ENCODE measurements at regions not wholly inside any gene's neighbourhood (a gene's known extent, or its start where the extent isn't known, plus 50 kb on each side); places are given as distances from the start of the nearest gene placed in this dataset.

- TF ChIP-seq POLR2AphosphoS5 (IDR thresholded peaks at IDR 0.05) (no peak), CTCF (IDR thresholded peaks at IDR 0.05; ENCODE audit: poor library complexity, severe bottlenecking) (no peak), REST (IDR thresholded peaks at IDR 0.05; ENCODE audit: borderline replicate concordance) (no peak), TAF1 (IDR thresholded peaks at IDR 0.05; ENCODE audit: low read depth) (no peak), EP300 (conservative IDR thresholded peaks at IDR 0.05; ENCODE audit: poor library complexity, severe bottlenecking) (no peak)
Observed at GRCh38 chr1:60888126-60888525, 194.2 kb upstream of the NFIA start.
